Stimulated activated CD4-positive, alpha-beta T cell treated with anti-CD3 and anti-CD28 coated beads, TNF-alpha, amount 100 ng/mL, for 48 hours (primary cell): ENCODE measurements at regions not wholly inside any gene's neighbourhood (a gene's known extent, or its start where the extent isn't known, plus 50 kb on each side); places are given as distances from the start of the nearest gene placed in this dataset.
"Not testable (repeated sequence)": the region's sequence is repeated elsewhere in the genome, so short reads cannot be mapped to it uniquely, and the experiment has no call there.

Experiments
- DNase-seq, 3 donors: peaks; one replicate each; pipeline ENCODE4 v3.0.0-alpha.2; 2020; ENCODE audit warnings: low read depth in 3 of 3

DNA sequence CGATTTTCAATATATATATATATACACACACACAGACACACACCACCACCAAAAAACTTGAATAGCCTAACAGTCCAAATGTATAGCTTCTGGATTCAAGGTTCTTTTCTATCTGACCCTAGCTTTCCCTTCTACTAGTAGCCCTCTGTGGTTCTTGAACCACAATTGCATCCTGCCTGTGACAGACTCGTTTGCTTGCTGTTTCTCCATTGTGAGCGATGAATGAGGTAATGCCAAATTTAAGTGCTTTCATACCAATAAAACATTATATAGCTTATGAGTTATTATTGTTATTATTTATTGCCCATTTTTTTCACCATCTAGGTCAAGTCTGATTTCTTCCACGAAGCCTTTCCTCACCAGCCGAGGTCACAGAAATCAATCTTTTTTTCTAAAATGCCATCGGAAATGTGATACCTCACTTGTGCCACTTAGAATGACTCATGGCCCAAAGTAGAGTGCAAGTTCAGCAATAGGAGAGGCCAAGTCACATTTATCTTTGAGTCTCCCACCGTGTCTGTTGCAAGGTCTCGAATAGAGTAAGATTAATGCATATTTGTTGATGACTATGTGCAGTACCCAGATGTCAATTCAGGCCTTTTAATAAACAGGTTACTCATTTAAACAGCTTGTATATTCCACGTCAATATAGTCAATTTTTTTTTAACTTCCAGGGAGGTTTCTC, 1015.8 kb upstream of the SEL1L start:
- DNase-seq = no peak

DNA sequence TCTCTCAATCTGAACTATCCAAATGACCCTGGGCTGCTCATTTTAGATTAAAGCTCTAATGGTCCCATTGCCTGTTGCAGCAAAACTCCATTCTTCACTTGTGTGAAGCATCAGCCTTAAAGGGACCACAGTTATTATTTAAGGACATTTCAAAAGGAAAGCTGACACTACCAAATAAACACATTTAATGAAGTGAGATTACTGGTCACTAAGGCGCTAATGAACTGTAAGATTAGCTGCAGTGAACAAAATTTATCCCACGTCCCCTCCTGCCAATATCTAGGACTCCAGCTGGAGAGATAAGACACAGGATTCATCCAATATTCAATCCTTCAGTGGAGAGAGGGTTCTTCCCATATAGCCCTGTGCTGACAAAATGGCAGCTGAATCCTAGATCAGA, 1029.2 kb upstream of the SEL1L start:
- DNase-seq = no peak

DNA sequence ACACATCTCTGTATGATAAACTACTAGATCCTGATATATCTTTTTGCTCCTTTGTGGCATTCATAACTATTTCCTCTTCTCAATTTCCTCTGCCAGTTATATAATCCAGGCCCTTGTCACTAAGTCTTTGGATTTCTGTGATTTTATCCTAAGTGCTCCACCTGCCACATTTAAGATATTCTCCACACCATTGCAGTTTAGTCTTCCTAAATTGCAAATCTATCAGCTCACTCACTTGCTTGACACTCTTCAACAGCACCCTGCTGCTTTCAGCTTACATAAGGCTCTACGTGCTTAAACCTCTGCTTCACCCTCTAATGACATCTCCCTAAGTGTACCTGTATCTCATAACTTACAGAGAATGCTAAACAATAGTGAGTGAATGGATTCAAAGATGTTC, 1032.2 kb upstream of the SEL1L start:
- DNase-seq = no peak

DNA sequence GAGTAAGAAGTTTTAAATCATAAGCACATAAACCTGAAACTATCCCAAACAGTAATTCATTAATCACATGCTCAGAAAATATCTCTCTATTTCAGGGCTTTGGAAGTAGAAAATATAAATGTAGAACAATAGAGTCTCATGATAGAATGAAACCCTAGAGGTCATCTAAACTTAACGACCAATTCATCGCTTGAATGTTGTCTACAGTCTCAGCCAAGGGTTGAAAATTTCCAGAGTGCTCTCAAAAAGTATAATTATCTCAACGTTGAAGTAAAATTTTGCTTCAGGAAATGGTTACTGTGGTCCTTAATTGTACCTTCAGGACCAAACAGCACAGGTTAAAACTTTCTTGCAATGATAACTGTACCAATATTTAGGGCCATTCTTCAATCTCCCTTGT, 1053.6 kb upstream of the SEL1L start:
- no peak for DNase-seq

DNA sequence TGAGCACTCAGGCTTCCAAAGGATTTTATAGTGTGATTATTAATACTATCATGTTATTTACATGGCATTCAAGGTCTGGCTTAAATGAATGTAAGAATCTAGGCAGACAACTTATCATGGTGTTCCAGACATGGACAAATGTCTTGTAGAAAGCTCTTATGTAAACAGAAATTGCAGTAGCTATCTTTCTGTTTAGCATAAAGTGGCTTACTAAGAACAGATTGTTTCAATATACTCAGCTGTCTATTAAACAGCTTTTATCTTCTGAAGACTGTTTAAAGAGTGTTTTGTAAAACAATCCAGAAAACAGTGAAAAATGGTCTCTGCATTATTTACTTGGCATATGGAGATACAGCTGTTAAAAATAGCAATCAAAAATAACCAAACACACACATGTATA, 1061.8 kb upstream of the SEL1L start:
- DNase-seq = no peak

DNA sequence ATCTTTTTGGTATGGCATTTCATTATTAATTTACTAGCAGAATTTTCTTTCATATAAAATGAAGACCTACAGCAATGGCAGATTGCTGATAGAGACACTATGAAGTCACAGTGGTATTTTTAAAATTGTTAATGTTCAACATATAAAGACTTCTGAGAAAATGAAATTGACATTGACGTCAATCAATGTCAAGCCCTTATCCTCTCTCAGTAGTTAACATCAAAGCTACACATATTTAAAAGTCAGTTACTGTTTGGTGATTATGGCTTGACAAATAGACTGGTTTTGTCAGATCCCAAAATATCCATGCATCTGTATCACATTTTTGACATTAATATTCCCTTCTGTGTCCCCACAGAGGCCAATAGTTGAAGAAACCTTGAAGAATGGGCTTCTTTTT, 1069.1 kb upstream of the SEL1L start:
- DNase-seq = no peak

DNA sequence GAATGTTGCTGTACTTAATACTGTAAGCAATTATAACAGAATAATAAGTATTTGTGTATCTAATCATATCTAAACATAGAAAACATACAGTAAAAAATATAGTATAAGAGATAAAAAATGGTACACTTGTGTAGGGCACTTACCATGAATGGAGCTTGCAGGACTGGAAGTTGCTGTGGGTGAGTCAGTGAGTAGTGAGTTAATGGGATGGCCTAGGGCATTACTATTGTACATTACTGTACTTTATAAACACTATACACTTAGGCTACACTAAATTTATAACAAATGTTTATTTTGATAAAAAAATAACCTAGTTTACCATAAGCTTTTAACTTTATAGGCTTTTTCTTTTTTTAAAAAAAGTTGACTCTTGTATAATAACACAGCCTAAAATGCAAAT, 1071.2 kb upstream of the SEL1L start:
- DNase-seq = no peak

DNA sequence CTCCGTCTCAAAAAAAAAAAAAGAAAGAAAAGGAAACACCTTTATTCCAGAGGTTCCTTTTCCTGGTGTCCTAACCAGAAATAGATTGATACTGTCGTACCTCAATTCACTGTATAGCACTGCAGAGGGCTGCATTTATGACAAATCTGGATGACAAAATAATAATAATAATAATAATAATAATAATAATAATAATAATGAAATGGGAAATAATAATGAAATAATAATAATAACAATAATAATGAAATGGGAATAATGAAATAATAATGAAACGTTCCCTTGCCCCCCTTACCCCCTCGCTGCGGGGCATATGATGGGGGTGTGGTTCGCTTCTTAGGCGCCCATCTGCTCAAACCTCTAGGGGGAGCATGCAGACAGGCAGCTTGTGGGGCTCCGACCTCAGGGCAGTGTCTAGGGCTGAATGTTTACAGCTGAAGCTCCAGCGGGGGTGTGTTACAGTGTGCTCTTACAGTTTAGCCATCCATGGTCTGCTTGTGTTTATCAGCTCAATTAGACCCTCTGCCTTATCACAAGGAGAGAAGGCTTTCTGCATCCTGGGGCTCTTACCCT, 1088.3 kb upstream of the SEL1L start:
- no peak for DNase-seq

DNA sequence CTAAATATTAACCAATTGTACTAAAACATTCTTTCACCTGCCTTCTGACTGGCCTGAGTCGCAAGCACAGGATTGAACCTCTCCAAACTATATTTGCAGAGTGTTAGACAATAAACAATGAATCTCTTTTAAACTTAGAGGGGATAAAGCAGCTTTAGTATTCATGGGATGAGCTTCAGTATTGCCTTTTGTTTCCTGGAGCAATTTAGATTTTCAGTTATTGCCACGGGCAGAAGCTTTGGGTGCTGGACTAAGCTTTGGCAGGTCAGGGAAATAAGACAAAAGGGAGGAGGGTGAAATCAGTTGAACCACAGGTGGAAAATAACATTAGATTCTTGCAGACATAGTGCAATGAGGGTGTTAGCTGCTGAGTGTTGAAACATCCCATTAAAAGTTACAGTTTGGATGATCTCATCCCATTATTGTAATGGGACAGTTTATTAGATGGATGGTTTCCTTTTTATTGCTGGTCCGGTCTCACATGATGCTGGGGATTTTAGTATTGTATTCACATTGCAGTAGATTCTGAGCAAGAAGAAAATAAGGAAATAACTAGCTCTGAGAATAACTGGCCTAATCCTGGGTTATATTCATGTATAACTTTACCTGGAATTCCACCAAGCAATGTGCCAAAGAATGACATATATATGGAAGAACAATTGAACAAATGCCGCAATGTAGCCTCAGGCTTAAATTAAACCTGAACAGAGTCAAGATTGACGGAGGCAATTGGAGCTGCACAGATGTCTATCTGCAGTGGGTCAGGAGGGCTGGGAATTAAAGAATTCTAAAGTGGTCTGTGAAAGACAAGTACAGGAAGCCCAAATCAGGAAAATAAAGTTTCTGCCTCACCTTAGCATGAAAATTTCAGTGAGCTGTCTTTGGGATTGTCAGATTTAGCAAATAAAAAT, 1092.8 kb upstream of the SEL1L start:
- no peak for DNase-seq

DNA sequence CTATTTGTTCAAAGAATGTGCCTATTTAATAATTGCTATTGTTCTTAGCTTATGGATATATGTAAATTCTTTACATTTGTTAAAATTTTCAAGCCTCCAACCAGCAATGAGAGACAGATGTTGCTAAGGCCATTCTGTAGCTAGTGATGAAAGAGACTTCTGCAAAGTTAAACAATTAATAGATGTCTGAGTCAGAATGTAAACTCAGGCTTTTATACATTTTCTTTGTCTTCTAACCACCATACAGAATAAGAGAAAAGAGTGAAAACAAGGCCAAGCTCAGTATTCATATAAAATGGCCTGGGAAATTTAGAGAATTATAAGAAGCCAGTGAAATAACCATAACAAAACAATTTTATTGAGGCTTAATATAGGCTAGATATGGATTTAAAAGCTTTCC, 1102.3 kb upstream of the SEL1L start:
- no peak for DNase-seq

DNA sequence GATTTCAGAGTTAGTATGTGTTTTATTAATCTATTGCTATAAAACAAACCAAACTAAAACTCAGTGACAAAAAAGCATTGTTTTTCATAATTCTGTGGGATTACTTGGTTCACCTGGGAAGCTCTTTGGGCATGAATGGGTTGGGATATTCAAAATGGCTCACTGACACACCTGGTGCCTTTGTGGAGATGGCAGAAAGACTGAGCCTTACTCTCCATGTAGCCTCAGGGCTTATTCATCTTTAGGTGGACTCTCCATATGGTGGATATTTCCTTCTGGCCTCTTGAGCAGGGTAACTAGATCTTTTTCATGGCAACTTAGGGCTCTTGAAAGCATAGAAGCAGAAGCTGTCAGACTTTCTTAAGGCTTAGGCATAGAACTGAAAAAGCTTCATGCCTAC, 1102.8 kb upstream of the SEL1L start:
- no peak for DNase-seq

DNA sequence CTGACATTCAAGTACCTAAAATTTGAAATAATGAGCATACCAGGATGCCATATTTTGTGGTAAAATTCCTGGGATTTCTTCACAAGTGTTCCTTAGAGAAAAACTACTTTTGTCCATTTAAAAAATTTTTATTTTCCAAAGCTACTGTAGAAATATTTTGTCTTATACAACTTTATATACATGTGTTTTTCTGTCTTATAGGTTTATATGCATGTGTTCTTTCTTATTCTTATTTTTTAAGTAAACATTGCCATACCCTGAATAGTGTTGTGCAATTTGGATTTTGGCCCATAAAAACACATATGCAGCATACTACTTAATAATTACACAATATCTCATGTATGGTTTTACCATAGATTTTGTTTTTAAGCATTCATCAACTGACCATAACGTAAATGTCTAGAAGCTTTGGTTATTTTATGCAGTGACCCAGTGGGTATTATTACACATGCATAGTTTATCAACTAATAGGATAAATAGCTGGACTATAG, 1107.4 kb upstream of the SEL1L start:
- DNase-seq = no peak

DNA sequence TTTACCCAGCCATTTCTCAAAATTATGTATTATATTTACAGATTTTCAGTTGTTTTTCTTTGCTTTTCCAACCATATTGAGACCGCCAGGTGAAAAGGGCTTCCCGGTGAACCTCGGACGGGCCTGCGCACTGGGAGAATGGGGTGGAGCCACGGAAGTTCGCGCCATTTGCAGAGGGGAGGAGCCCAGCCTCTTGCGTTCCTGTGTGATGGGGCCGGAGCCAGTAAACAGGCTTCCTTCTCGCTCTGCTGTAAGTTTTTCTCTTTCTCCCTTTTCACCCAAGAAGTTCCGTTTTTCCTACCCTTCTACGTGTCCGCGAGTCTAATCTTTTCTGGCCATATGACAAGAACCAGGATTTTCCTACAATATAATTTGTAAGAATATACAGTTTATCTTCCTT, 1108.8 kb upstream of the SEL1L start:
- no peak for DNase-seq

DNA sequence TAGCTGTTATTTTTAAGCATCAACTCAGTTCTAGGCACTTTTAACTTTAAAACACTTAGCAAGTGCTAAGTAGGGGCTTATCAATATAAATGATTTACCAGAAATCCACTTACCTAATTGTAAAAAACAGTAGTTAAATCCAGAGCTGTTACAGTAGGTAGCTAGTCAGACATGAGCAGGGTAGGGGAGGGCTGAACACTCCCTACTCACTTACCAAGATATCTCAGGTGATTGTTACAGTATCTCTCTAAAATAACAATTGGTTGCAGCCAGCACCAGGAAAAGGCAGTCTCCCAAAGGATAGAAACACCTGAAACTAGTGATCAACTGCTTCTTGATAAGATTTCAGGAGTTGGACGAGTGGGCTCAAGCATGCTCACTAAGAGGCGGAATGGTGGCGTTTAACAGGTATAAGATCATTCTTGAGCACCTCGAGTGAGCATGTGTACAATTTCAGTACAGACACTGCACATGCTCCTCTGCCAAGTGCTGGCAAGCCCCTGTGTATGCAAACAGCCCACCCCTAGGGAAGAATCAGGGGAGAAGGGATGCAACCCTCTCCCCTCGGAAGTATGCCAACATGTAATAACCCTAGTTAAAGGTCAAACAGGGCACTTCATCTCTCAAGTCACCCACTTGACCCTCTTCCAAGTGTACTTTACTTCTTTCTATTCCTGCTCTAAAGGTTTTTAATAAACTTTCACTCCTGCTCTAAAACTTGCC, 1113.6 kb upstream of the SEL1L start:
- DNase-seq = no peak

DNA sequence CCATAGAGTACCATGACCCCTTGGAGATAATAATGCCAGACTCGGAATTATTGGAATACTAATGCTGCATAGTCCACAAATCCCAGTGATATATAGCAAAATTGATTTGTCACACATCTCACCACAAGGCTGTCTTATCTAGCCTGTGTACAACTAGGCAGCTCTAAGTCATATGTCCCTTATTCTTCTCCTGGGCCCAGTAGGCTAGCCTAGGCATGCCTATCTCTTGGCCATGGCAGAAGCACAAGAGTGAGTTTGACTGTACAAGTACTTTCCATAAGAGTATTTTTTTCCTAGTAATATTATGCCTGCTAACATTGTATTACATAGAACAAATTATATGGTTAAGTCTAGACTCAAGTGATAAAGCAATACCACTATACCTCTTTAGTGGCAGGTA, 1122.1 kb upstream of the SEL1L start:
- DNase-seq = no peak

DNA sequence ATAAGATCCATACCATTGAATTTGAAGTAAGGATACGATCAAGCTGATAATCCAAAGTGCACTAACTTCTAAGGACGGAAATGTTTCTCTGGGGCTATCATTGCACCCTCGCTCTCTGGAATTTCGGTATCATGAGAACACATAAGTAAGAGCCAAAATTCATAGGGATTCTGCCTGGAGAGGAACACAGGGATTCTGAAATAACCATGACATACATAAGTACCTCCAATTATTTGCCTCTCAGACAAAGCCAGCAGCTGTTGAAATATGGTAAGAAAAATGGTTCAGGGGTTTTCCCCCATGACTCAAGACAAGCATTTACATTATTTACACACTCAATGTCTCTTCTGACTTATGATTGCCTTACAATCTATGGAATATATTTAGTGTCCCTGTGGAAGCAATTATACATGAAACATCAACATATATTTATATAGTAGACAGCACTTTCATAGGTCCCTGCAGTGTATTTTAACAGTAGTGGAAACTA, 1123.6 kb upstream of the SEL1L start:
- DNase-seq = no peak

DNA sequence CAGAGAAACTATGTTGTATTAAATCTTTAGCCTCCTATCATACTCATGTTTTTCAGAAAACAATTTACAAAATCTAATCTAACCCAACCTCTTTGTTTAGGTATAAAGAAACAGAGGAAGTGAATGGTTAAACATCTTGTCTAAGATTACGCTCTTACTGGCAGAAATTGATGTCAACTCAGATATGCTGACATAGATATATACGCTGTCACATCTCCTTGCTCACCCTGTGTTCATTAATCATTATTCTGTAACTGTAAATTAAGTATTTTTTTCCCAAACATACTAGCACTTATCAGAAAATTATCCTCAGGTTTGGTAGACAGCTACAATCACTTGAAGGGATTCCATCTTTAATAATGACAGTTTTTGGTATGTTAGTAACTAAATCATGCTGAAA, 1127.6 kb upstream of the SEL1L start:
- no peak for DNase-seq

DNA sequence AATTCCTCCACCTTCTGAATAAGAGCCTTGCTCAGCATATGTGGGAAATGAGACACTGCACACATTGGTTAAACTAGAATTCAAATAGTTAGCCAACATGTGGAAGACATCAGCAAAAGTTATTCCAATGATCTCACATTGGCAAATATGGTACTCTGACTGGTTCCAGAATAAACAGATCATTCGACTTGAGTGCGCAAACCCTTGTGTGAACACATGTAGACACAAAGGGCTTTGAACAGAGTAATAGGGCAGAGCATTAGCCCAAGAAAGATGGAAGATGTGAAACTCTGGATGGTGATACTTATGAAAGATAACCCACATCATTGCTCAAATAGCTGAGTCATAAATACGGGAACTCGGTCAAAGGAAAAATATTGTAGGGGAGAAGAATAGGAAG, 1133.4 kb upstream of the SEL1L start:
- DNase-seq = no peak

DNA sequence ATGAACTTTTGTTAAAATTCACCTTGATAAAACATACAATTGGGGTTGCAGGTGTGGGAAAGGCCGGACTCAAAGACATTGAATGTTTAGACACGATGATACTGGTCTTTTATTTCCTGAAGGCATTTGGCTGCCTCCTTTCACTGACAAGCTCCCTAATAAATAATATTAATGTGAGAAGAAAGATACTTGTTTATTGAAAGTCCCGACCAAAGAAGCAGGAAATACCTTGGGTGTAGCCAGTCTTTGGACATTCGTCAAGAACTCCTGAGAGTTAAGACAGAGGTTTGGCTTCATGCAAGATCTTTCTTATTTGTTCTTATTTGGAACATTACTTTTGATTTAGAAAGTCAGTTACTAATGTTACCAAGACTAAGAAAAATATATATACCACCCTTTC, 1133.8 kb upstream of the SEL1L start:
- no peak for DNase-seq

DNA sequence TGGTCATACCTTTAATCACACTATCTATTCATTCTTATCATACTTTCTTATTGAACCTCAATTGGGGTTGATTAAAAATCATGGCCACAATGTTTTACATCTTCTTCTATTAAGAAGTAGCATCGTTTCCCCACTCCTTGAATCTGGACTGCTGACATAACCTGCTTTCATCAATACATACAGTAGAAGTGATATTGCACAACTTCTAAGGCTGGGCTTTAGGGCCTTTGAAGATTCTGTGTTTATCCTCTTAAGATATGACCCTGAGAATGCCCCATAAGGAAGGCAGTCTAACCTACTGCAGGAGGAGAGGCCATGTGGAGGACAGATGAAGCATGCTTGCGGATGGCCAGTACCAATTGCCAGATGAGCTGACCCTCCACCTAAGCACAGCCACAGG, 1142.8 kb upstream of the SEL1L start:
- no peak for DNase-seq

DNA sequence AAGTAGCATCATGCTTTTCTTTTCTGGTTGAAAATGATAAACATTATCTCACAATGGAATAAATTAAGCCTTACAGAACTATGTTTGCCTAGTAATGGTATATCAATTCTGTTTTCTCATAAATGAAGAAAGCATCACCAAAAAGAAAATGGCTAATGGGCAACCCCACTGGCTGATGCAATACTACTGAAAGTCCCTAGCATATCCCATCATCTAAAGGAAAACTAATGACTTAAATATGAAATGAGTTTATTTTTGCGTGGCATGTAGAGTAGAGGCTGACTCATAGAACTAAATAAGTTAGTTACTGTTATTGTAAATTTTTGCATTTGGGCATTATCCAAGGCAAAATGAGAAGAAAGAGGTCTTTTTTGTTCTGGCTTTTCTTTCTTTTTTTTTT, 1156.3 kb upstream of the SEL1L start:
- no peak for DNase-seq

DNA sequence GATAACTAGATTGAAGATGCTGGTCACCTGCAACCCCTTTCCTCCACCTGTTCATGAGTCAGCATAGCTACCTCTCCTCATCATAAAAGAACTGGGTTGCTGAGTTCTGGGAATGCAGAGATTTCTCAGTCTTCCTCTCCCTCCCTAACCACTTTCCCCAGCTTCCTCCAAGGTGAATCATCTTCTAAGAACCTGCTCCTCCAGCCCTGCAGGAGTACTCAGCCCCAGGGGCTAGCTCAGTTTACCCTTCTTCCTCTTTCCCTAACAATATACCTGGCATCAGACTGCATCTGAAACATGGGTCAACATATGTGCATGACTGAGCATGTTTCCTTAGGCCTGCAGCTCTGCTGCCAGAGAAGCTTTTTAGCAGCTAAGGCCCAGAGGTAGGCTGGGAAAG, 1157.5 kb upstream of the SEL1L start:
- not testable (repeated sequence) for DNase-seq
